ENCODE measurements at regions not wholly inside any gene's neighbourhood (a gene's known extent, or its start where the extent isn't known, plus 50 kb on each side); places are given as distances from the start of the nearest gene placed in this dataset.

- TF ChIP-seq TAF1 (IDR thresholded peaks at IDR 0.05; ENCODE audit: borderline replicate concordance, low read depth, low read length) (no peak), POLR2AphosphoS5 (IDR thresholded peaks at IDR 0.05; ENCODE audit: low read depth, low read length) (no peak), POLR2A (IDR thresholded peaks at IDR 0.05; ENCODE audit: low read depth, low read length) (no peak)
Measured at GRCh38 chr7:116365797-116366196, 133.7 kb upstream of the CAV2 start.

Data from GM12892 (cell line).